ENCODE measurements at regions not wholly inside any gene's neighbourhood (a gene's known extent, or its start where the extent isn't known, plus 50 kb on each side); places are given as distances from the start of the nearest gene placed in this dataset.
"Not testable (repeated sequence)": the region's sequence is repeated elsewhere in the genome, so short reads cannot be mapped to it uniquely, and the experiment has no call there.

- no peak for DNase-seq
These were observed 227.4 kb downstream of the DLEU7 start for GRCh38 chr13:50616101-50616500.

GRCh38 chr13:50617134-50617721, 226.3 kb downstream of the DLEU7 start:
- DNase-seq: no peak

GRCh38 chr13:50618206-50618605, 225.3 kb downstream of the DLEU7 start:
- no peak for DNase-seq

- no peak for DNase-seq
These were observed 217.4 kb downstream of the DLEU7 start for GRCh38 chr13:50626101-50626547.

- no peak for DNase-seq
These were observed 216.4 kb downstream of the DLEU7 start for GRCh38 chr13:50627111-50627510.

- not testable (repeated sequence) for DNase-seq
These were observed 215.0 kb downstream of the DLEU7 start for GRCh38 chr13:50628512-50628911.

GRCh38 chr13:50629497-50629896, 214.0 kb downstream of the DLEU7 start:
- no peak for DNase-seq

- DNase-seq: no peak
These were observed 213.5 kb downstream of the DLEU7 start for GRCh38 chr13:50629966-50630365.

- no peak for DNase-seq
These were observed 212.5 kb downstream of the DLEU7 start for GRCh38 chr13:50631041-50631440.

- no peak for DNase-seq
These were observed 209.2 kb downstream of the DLEU7 start for GRCh38 chr13:50634339-50634738.

GRCh38 chr13:50635504-50635903, 208.0 kb downstream of the DLEU7 start:
- DNase-seq: no peak

GRCh38 chr13:50636007-50636704, 207.3 kb downstream of the DLEU7 start:
- no peak for DNase-seq

GRCh38 chr13:50643060-50643459, 200.4 kb downstream of the DLEU7 start:
- no peak for DNase-seq

- DNase-seq: no peak
These were observed 199.2 kb downstream of the DLEU7 start for GRCh38 chr13:50644081-50644871.

GRCh38 chr13:50645092-50645491, 198.4 kb downstream of the DLEU7 start:
- DNase-seq: no peak

GRCh38 chr13:50646070-50646469, 197.4 kb downstream of the DLEU7 start:
- no peak for DNase-seq

- no peak for DNase-seq
These were observed 194.3 kb downstream of the DLEU7 start for GRCh38 chr13:50649211-50649610.

- DNase-seq: peak; percentile 17
These were observed 192.6 kb downstream of the DLEU7 start for GRCh38 chr13:50650592-50651504.

GRCh38 chr13:50651922-50652321, 191.6 kb downstream of the DLEU7 start:
- DNase-seq: no peak

- no peak for DNase-seq
These were observed 189.2 kb downstream of the DLEU7 start for GRCh38 chr13:50654331-50654730.

GRCh38 chr13:50661881-50662280, 181.6 kb downstream of the DLEU7 start:
- DNase-seq: not testable (repeated sequence)

- no peak for DNase-seq
These were observed 178.5 kb downstream of the DLEU7 start for GRCh38 chr13:50664951-50665350.

GRCh38 chr13:50668049-50668448, 175.4 kb downstream of the DLEU7 start:
- no peak for DNase-seq
